Adrenal gland (tissue), 9 donors: ENCODE measurements at regions not wholly inside any gene's neighbourhood (a gene's known extent, or its start where the extent isn't known, plus 50 kb on each side); places are given as distances from the start of the nearest gene placed in this dataset.

Source experiments
- DNase-seq, 7 donors: peaks; one replicate each; pipeline ENCODE4 v3.0.0-alpha.2; 2019 to 2020
- H3K27ac ChIP-seq, 5 donors: fragments of 200-600 bp; sonication (generic) in 4 of 5; 1 replicate in 3 of 5; 2 replicates in 2 of 5; pipeline versions ENCODE4 v1.5.1 to v1.8.0; 2016 to 2020; ENCODE audit warnings: mild to moderate bottlenecking in 1 of 5
- H3K27me3 ChIP-seq: fragments of 200-600 bp; 2 replicates; pipeline ENCODE4 v1.8.0; 2021
- H3K36me3 ChIP-seq, 2 donors: fragments of 200-600 bp; replicated peaks in 1 of 2; 1 replicate in 1 of 2; 2 replicates in 1 of 2; pipeline versions ENCODE4 v1.5.1 to v1.8.0; 2018 to 2022
- H3K4me1 ChIP-seq, 2 donors: fragments of 200-600 bp; replicated peaks in 1 of 2; 1 replicate in 1 of 2; 2 replicates in 1 of 2; pipeline versions ENCODE4 v1.5.1 to v1.8.0; 2018 to 2021
- H3K4me3 ChIP-seq, 4 donors: fragments of 200-600 bp; sonication (generic) in 3 of 4; one replicate each; pipeline ENCODE4 v1.5.1; 2016 to 2018
- H3K9me3 ChIP-seq, 3 donors: fragments of 200-600 bp; sonication (generic) in 1 of 3; replicated peaks in 1 of 3; 1 replicate in 2 of 3; 2 replicates in 1 of 3; pipeline versions ENCODE4 v1.5.1 to v1.8.0; 2016 to 2021
- CTCF ChIP-seq, 6 experiments: fragments of 450-650 bp in 4 of 6; fragments of 200-600 bp in 2 of 6; sonication (generic) in 1 of 6; IDR thresholded peaks; 1 replicate in 5 of 6; 2 replicates in 1 of 6; pipeline versions ENCODE4 v1.5.1 to v1.8.0; 2016 to 2021; ENCODE audit warnings: antibody characterized with exemption in 6 of 6, mild to moderate bottlenecking in 2 of 6, moderate library complexity in 1 of 6
- POLR2A ChIP-seq, 2 donors: fragments of 450-650 bp; IDR thresholded peaks; one replicate each; pipeline ENCODE4 v1.6.1; 2017; ENCODE audit warnings: antibody characterized with exemption in 2 of 2, mild to moderate bottlenecking in 2 of 2, moderate library complexity in 1 of 2
- WGBS, 4 donors: extraction: QIAGEN DNeasy Blood & Tissue Kit in 2 of 4; methylation state at CpG; one replicate each; pipeline versions ENCODE4 v1.1.5 to v1.1.7; 2013 to 2017; 5-methylcytosine and 5-hydroxymethylcytosine counted together
- intact Hi-C, 2 donors: fragments of 100-400 bp; cut with DNase I; formaldehyde crosslinking; loops; one replicate each; pipeline versions ENCODE4 v1.14.1 to v1.15.0; 2022 to 2023
- donor health status: healthy with polysubstance abuse.
- donor health status: Bipolar disorder and iron deficiency.
- donor health status: DM: yes; HTN: yes; CAD: no.
- donor health status: DM: no; HTN: no; CAD: no.
- donor health status: DM: no; HTN: no; CAD: no.

GRCh38 chr9:96137671-96138429 is 164.1 kb downstream of the HSD17B3 start:
- TF ChIP-seq CTCF (IDR thresholded peaks at IDR 0.05) (no peak), POLR2A (IDR thresholded peaks at IDR 0.05) (no peak)
- intact Hi-C loops = no loop called here
- Histone ChIP-seq H3K36me3 (no peaks in the 10 kb centered on the region), H3K4me1 (peaks cover 4 to 14% of the 10 kb centered on the region in 2 donors), H3K27me3 (no peaks in the 10 kb centered on the region), H3K9me3 (no peaks in the 10 kb centered on the region), H3K27ac (peak overlapping the region in 3 of 5 donors; percentile 28 to 70 (median 56)), H3K4me3 (peak overlapping the region in 1 of 4 donors; percentile 4)
- no peak for DNase-seq
- 47 to 73% (median 63%) methylated on average over 6 of the region's 6 CpGs for whole genome bisulfite sequencing, 4 donors

- intact Hi-C loops = no loop called here
- peak in 4 of 7 donors; percentile 43 to 66 (median 52) for DNase-seq
- H3K27me3 ChIP-seq = no peaks in the 10 kb centered on the region
- H3K27ac ChIP-seq = peak overlapping the region in 3 of 5 donors; percentile 28 to 70 (median 56)
- WGBS, 4 donors = 22 to 28% (median 25%) methylated on average over 8 of the region's 8 CpGs
- H3K4me1 ChIP-seq = peaks cover 4 to 14% of the 10 kb centered on the region in 2 donors
- H3K4me3 ChIP-seq = peak overlapping the region in 1 of 4 donors; percentile 4
- TF ChIP-seq POLR2A (IDR thresholded peaks at IDR 0.05) (no peak), CTCF (IDR thresholded peaks at IDR 0.05) (no peak)
- H3K9me3 ChIP-seq = no peaks in the 10 kb centered on the region
- H3K36me3 ChIP-seq = no peaks in the 10 kb centered on the region
Measured at GRCh38 chr9:96136992-96137670, 164.8 kb downstream of the HSD17B3 start.

- TF ChIP-seq CTCF (IDR thresholded peaks at IDR 0.05) = no peak
- no peak for TF ChIP-seq POLR2A (IDR thresholded peaks at IDR 0.05)
Measured at GRCh38 chr9:96135753-96136290, 166.2 kb downstream of the HSD17B3 start.

GRCh38 chr9:96135076-96135752 is 166.8 kb downstream of the HSD17B3 start:
- no peak overlapping the region for H3K27ac ChIP-seq
- H3K4me3 ChIP-seq = no peak overlapping the region
- intact Hi-C loops = no loop called here
- TF ChIP-seq CTCF (IDR thresholded peaks at IDR 0.05) (no peak), POLR2A (IDR thresholded peaks at IDR 0.05) (no peak)
- no peaks in the 10 kb centered on the region for H3K27me3 ChIP-seq
- no peak for DNase-seq
- H3K9me3 ChIP-seq = no peaks in the 10 kb centered on the region
- H3K4me1 ChIP-seq = peaks cover 4 to 14% of the 10 kb centered on the region in 2 donors
- 70 to 85% (median 79%) methylated on average over 9 of the region's 9 CpGs for WGBS, 4 donors
- no peaks in the 10 kb centered on the region for H3K36me3 ChIP-seq

More at GRCh38 chr9:96135753-96136290, 166.2 kb downstream of the HSD17B3 start:
- Histone ChIP-seq H3K36me3 (no peaks in the 10 kb centered on the region), H3K4me3 (no peak overlapping the region), H3K9me3 (no peaks in the 10 kb centered on the region), H3K27ac (no peak overlapping the region), H3K4me1 (peaks cover 4 to 14% of the 10 kb centered on the region in 2 donors), H3K27me3 (no peaks in the 10 kb centered on the region)
- DNase-seq = no peak
- intact Hi-C loops = no loop called here
- 76 to 91% (median 82%) methylated on average over 3 of the region's 3 CpGs for WGBS, 4 donors
